ENCODE measurements at regions not wholly inside any gene's neighbourhood (a gene's known extent, or its start where the extent isn't known, plus 50 kb on each side); places are given as distances from the start of the nearest gene placed in this dataset.
"Not testable (repeated sequence)": the region's sequence is repeated elsewhere in the genome, so short reads cannot be mapped to it uniquely, and the experiment has no call there.

- no peak for DNase-seq
Observed at GRCh38 chr21:35982717-35983116, 77.6 kb downstream of the SETD4 start.

DNA sequence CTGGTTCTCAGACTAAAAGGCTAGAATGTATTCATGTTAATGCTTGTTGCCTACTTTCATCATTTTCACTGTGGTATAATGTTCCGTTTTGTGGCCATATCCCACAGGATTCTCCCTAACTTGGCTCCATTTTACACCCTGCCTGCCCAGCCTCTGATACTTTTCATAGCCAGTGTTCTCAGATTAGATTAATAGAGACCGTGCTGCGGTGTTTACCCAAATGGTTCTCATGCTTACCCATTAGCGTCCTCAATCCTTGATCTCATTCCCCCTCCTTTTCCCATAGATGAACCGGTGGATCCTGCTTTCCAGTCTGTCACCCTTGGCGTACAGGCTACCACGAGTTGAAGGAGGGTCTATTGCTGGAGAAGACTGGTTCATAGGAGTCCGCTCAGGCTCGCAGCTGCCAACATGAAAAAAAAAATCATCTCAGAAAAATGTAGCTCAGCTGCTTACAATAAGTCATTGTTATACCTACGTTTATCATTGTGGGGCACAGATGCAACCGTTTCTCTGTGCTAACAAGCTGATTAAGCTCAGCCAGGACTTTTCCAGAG lies 78.7 kb downstream of the SETD4 start:
- DNase-seq: no peak

GRCh38 chr21:35980821-35981220 lies 79.5 kb downstream of the SETD4 start:
- no peak for DNase-seq

- not testable (repeated sequence) for DNase-seq
Observed at GRCh38 chr21:35977860-35978259, 82.5 kb downstream of the SETD4 start.

- DNase-seq: no peak
Observed at GRCh38 chr21:35976929-35977328, 83.4 kb downstream of the SETD4 start.

- no peak for DNase-seq
Observed at GRCh38 chr21:35976481-35976880, 83.8 kb downstream of the SETD4 start.

GRCh38 chr21:35974775-35975174 lies 85.6 kb downstream of the SETD4 start:
- no peak for DNase-seq

GRCh38 chr21:35971824-35972223 lies 88.5 kb downstream of the SETD4 start:
- DNase-seq: no peak

GRCh38 chr21:35969281-35969680 lies 91.0 kb downstream of the SETD4 start:
- no peak for DNase-seq

DNA sequence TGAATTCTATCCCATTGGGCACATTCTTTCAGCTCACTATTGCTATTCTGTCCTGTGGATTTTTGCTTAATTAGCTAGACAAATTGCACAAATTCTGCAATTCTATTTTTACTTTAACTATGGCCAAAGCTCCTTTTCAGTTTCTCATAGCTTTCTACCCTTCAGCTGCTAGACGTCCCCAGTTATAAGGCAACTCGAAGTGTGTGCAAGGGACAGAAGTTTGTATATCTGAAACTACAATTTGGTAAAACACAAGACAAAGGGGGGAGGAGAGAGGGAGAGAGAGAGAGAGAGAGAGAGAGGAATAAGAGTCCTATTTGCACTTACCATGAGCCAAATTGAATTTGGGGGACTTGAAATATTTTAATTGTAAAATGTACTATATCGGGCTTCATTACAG lies 91.8 kb downstream of the SETD4 start:
- DNase-seq: no peak

DNA sequence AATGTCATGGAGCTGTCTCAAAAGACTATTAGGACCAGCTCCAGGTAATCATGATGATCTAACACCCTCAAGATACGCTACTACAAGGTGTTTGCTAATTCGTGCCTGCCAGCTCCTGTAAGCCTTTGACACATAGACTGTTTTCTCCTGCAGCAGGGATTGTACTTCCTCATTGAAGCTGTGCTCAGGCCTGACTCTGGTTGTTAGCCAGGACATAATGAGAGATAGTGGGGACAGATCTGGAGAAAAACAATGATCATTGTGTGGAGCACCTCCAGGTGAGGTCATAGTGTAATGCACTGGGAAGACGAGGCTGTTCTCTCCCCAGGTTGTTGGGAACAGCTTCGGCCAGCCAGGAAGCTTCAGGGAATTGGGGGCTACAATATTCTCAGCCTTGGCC lies 94.6 kb downstream of the SETD4 start:
- no peak for DNase-seq

GRCh38 chr21:35963920-35964451 lies 96.3 kb downstream of the SETD4 start:
- no peak for DNase-seq

DNA sequence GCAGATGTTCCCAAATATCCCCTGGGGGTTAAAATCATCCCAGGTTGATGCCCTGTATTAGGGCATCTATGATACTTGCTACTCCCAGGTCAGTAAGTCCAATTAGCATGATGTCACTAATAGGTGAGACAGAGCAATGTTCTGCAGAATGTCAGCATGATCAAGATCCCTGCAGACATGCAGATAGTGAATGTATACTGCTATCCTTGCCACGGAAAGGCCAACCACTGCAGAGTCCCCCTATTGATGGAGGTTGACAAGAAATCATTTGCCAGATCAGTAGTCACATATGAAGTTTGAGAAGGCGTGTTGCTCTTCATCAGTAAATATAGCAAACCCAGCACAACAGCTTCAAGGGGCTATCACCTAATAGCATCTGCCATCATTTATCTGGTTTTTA lies 97.4 kb downstream of the SETD4 start:
- no peak for DNase-seq

DNA sequence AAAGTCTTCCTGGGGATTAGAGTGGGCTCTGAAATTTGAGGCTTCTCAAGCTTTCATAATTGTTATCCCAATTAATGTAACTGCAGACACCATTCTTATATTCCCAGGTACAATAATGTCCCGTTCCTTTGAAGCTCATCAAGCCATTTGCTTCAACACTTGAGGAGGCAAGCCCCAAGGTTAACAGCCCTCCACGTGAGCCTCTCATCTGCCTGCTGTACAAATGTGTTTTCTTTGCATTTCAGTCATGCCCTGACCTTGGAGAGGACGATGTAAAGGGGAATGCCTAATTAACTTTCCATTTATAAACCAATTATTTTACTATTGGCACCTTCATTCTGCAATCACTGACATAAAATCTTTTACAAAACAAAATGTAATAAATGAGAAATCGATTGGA lies 106.3 kb downstream of the SETD4 start:
- no peak for DNase-seq

DNA sequence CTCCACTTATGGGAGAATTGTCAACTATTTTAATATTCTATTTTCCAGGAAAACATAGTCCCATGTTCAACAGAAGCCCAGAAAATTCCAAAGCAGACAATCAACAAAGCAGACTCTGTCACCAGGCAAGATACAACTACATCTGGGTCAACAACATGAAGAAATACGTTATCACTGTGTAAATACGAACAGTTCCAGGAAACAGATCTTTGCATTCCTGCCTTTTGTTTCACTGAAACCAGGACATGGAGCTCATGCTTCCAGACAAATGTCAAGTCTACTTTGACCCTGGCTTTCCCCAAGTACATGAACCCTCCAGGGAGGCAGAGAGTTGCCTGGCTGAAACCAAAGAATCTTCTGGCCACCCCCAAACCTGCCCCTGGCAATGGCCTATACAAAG lies 106.7 kb downstream of the SETD4 start:
- no peak for DNase-seq

- no peak for DNase-seq
Observed at GRCh38 chr21:35952651-35953340, 107.5 kb downstream of the SETD4 start.

DNA sequence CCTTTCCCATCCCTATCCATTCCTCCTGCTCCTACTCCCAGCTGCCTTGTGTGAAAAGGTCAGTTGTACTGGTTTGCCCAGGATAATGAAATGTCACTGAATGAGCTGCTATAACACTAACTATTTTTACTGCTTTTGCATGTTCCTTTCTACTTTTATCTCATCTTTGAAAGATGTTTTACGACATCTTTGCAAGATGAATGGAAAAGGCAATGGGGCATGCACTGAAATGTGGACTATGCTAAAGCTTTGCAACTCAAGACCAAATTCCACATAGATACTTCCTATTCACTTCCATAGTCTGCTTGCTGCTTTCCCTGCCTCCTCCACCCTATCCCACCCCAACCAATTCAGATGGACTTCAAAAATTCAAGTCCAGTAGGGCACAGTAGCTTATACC lies 111.3 kb downstream of the SETD4 start:
- DNase-seq: no peak

- DNase-seq: no peak
Observed at GRCh38 chr21:35945089-35945671, 115.1 kb downstream of the SETD4 start.

DNA sequence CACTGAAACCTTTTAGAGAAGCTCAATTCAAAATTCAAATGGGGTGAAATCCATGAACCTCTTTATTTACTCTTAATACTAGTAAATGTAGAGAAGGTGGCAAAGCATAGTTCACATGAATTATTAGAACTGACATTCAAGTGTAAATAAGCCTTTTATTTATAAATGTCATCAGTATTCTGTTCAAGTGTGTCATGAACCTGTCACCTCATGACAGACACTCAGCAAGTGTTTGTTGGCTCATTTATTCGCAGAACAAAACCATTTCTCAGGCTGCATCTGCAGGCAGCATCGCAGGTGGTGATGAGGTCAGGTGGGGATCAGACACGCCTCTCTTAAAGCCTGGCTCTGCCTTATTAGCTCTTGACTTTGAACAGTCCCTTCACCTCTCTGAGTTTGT lies 116.6 kb downstream of the SETD4 start:
- no peak for DNase-seq

GRCh38 chr21:35942211-35943144 lies 117.8 kb downstream of the SETD4 start:
- peak in 1 of 2 donors; percentile 3 for DNase-seq

- DNase-seq: peak; percentile 16 to 18
Observed at GRCh38 chr21:35940074-35940927, 120.0 kb downstream of the SETD4 start.

DNA sequence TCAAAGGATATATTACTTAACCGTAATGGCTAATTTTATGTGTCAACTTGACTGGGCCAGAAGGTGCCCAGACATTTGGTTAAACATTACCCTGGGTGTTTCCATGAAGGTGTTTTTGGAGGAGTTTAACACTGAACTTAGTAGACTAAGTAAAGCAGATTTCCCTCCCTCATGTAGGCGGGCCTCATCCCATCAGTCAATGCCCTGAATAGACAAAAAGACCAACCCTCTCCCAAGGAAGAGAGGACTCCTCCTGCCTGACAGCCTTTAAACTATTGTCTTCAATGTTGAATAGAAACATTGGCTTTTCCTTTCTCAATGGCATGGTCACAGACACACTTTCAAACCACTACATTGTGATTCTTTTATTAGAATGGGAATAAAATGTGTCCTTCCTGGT lies 121.9 kb downstream of the SETD4 start:
- no peak for DNase-seq
